ENCODE measurements at regions not wholly inside any gene's neighbourhood (a gene's known extent, or its start where the extent isn't known, plus 50 kb on each side); places are given as distances from the start of the nearest gene placed in this dataset.

GRCh38 chr3:115384381-115384780, 237.3 kb upstream of the ZBTB20 start:
- Histone ChIP-seq H3K4me2 (ENCODE audit: low read length) (no peak overlapping the region), H3K4me3 (ENCODE audit: low read depth, low read length) (no peak overlapping the region), H3K9me3 (ENCODE audit: control insufficient read depth, low read length) (no peaks in the 10 kb centered on the region), H3K27me3 (ENCODE audit: control insufficient read depth, insufficient read depth, low read length) (no peaks in the 10 kb centered on the region), H3K36me3 (ENCODE audit: control insufficient read depth, insufficient read depth, low read length) (no peaks in the 10 kb centered on the region), H3K79me2 (no peaks in the 10 kb centered on the region), H3K27ac (no peak overlapping the region), H3K4me1 (no peaks in the 10 kb centered on the region), H3K9ac (no peak overlapping the region), H2AFZ (no peak overlapping the region)
- TF ChIP-seq CTCF (IDR thresholded peaks at IDR 0.05) = no peak

DNA sequence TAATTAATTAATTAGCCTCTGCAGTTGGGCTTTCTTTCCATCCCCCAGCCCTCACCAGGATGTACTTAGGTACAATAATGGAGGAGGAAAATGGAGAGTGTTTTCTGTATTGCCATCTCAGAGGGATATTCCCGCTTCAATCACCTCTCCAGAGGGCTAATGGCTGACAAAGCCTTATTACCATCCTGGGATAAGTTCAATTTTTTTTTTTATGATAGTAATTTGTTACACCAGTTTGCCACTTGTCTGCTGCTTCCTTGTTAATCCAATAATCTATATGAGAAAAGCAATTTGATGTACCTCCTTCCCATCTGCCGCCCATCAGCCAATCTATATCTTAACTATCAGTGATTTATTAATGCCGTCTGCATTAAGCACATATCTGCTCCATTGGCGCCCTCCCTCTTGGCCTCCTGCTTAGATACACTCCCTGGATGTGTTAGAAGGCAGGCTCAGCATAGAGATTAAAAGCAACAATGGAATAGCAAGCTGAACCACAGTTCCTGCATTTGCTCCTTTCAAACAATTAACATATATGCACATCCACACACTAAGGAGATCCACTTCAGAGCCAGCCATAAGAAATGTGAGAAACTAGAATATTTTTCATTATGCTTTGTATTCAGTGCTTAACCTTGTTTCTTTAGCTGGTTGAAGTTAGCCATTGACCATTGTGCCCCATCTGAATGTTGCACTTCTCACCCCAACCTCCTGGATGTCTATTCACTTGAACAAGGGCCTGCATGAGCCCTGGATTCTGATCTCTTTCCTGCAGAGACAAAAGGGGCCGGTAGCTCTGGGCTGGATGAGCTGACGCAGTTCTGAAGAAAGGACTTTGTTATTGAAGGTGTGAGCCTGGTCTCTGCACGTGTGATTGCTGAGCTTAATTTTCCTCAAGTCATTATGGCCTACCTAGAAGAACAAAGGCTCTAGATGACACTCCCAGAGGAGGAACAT, 237.3 kb upstream of the GAP43 start:
- H3K9ac ChIP-seq = no peak overlapping the region
- no peak for TF ChIP-seq CTCF (IDR thresholded peaks at IDR 0.05)

DNA sequence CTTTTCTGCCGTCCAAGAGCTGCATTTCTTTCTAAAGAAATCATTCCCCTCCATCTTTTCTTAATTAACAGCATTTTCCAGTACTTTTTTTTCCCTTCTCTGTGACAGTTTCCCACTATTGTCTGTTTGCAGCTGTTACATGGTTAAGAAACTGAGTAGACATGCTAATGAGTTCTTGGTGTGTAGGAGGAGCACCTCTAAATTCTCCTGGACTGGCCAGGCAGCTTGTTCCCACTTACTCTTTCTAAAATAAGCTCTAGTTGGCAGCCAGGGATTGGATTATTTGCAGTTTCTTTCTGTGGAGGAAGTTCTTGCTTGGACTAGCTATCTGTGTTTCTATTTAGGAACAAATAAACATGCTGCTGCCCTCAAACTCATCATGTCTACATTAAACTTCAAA, 235.1 kb upstream of the GAP43 start:
- Histone ChIP-seq H3K36me3 (ENCODE audit: control insufficient read depth, insufficient read depth, low read length) (no peaks in the 10 kb centered on the region), H3K9me3 (ENCODE audit: control insufficient read depth, low read length) (no peaks in the 10 kb centered on the region), H3K4me1 (no peaks in the 10 kb centered on the region), H3K4me3 (ENCODE audit: low read depth, low read length) (no peak overlapping the region), H3K27me3 (ENCODE audit: control insufficient read depth, insufficient read depth, low read length) (no peaks in the 10 kb centered on the region), H2AFZ (no peak overlapping the region), H3K9ac (no peak overlapping the region), H3K27ac (no peak overlapping the region), H3K4me2 (ENCODE audit: low read length) (no peak overlapping the region), H3K79me2 (no peaks in the 10 kb centered on the region)
- no peak for TF ChIP-seq CTCF (IDR thresholded peaks at IDR 0.05)

More for the DNA sequence above, 237.3 kb upstream of the GAP43 start:
- Histone ChIP-seq H3K79me2 (no peaks in the 10 kb centered on the region), H2AFZ (no peak overlapping the region), H3K4me2 (ENCODE audit: low read length) (no peak overlapping the region), H3K36me3 (ENCODE audit: control insufficient read depth, insufficient read depth, low read length) (no peaks in the 10 kb centered on the region), H3K4me1 (no peaks in the 10 kb centered on the region), H3K27me3 (ENCODE audit: control insufficient read depth, insufficient read depth, low read length) (no peaks in the 10 kb centered on the region), H3K4me3 (ENCODE audit: low read depth, low read length) (no peak overlapping the region), H3K9me3 (ENCODE audit: control insufficient read depth, low read length) (no peaks in the 10 kb centered on the region), H3K27ac (no peak overlapping the region)

- H3K27ac ChIP-seq = no peak overlapping the region
Observed at GRCh38 chr3:115388811-115389210, 234.5 kb upstream of the GAP43 start.

More at GRCh38 chr3:115388811-115389210, 234.5 kb upstream of the GAP43 start:
- Histone ChIP-seq H3K4me2 (ENCODE audit: low read length) (no peak overlapping the region), H3K4me1 (no peaks in the 10 kb centered on the region), H3K9me3 (ENCODE audit: control insufficient read depth, low read length) (no peaks in the 10 kb centered on the region), H2AFZ (no peak overlapping the region), H3K79me2 (no peaks in the 10 kb centered on the region), H3K4me3 (ENCODE audit: low read depth, low read length) (no peak overlapping the region), H3K27me3 (ENCODE audit: control insufficient read depth, insufficient read depth, low read length) (no peaks in the 10 kb centered on the region), H3K9ac (no peak overlapping the region), H3K36me3 (ENCODE audit: control insufficient read depth, insufficient read depth, low read length) (no peaks in the 10 kb centered on the region)
- TF ChIP-seq CTCF (IDR thresholded peaks at IDR 0.05) = no peak
